Trophoblast cell (in vitro differentiated cells and primary cell): ENCODE measurements at regions not wholly inside any gene's neighbourhood (a gene's known extent, or its start where the extent isn't known, plus 50 kb on each side); places are given as distances from the start of the nearest gene placed in this dataset.
"Not testable (repeated sequence)": the region's sequence is repeated elsewhere in the genome, so short reads cannot be mapped to it uniquely, and the experiment has no call there.

ENCODE experiments used
- DNase-seq, 2 donors: peaks; one replicate each; pipeline ENCODE4 v3.0.0-alpha.2; 2016
- H2AFZ ChIP-seq: 2 replicates; pipeline ENCODE4 v1.6.1; 2013; ENCODE audit warnings: low read length, moderate library complexity, mild to moderate bottlenecking; ENCODE audit not compliant: insufficient read depth, poor library complexity
- H2AK5ac ChIP-seq: 2 replicates; pipeline ENCODE4 v1.6.1; 2013; ENCODE audit warnings: mild to moderate bottlenecking, low read length
- H2BK120ac ChIP-seq: 2 replicates; pipeline ENCODE4 v1.6.1; 2013; ENCODE audit warnings: low read length, mild to moderate bottlenecking, moderate library complexity; ENCODE audit not compliant: insufficient read depth, poor library complexity
- H2BK12ac ChIP-seq: 2 replicates; pipeline ENCODE4 v1.6.1; 2013; ENCODE audit warnings: mild to moderate bottlenecking, low read length, moderate library complexity
- H2BK5ac ChIP-seq: 2 replicates; pipeline ENCODE4 v1.6.1; 2013; ENCODE audit warnings: low read length, low read depth, moderate library complexity, mild to moderate bottlenecking; ENCODE audit not compliant: poor library complexity
- H3K14ac ChIP-seq: 2 replicates; pipeline ENCODE4 v1.6.1; 2013; ENCODE audit warnings: mild to moderate bottlenecking, low read length
- H3K18ac ChIP-seq: 2 replicates; pipeline ENCODE4 v1.6.1; 2013; ENCODE audit warnings: mild to moderate bottlenecking, low read length
- H3K23ac ChIP-seq: 2 replicates; pipeline ENCODE4 v1.6.1; 2013; ENCODE audit warnings: low read length
- H3K27ac ChIP-seq: 2 replicates; pipeline ENCODE4 v1.5.1; 2013; ENCODE audit warnings: low read depth, mild to moderate bottlenecking, inconsistent platforms, low read length, moderate library complexity
- H3K27me3 ChIP-seq: 2 replicates; pipeline ENCODE4 v1.6.1; 2013; ENCODE audit warnings: inconsistent platforms, mild to moderate bottlenecking, low read length, moderate library complexity; ENCODE audit not compliant: insufficient read depth
- H3K36me3 ChIP-seq, 2 experiments: 1 replicate in 1 of 2; 2 replicates in 1 of 2; pipeline ENCODE4 v1.6.1; 2013; ENCODE audit warnings: low read length in 2 of 2, mild to moderate bottlenecking in 2 of 2, moderate library complexity in 1 of 2; ENCODE audit not compliant: insufficient read depth in 2 of 2, control insufficient read depth in 1 of 2
- H3K4ac ChIP-seq: 2 replicates; pipeline ENCODE4 v1.6.1; 2013; ENCODE audit warnings: low read depth, mild to moderate bottlenecking, low read length, moderate library complexity
- H3K4me1 ChIP-seq, 2 experiments: 1 replicate in 1 of 2; 2 replicates in 1 of 2; pipeline ENCODE4 v1.6.1; 2013; ENCODE audit warnings: low read length in 2 of 2, mild to moderate bottlenecking in 2 of 2, moderate library complexity in 1 of 2; ENCODE audit not compliant: insufficient read depth in 2 of 2, control insufficient read depth in 1 of 2
- H3K4me2 ChIP-seq: 2 replicates; pipeline ENCODE4 v1.6.1; 2013; ENCODE audit warnings: inconsistent platforms, mild to moderate bottlenecking, low read length, moderate library complexity
- H3K4me3 ChIP-seq: 2 replicates; pipeline ENCODE4 v1.5.1; 2013; ENCODE audit warnings: mild to moderate bottlenecking, low read depth, low read length, inconsistent platforms
- H3K79me1 ChIP-seq: one replicate; pipeline ENCODE4 v1.6.1; 2013; ENCODE audit warnings: low read length
- H3K79me2 ChIP-seq: 2 replicates; pipeline ENCODE4 v1.6.1; 2013; ENCODE audit warnings: low read length, mild to moderate bottlenecking; ENCODE audit not compliant: control insufficient read depth, insufficient read depth, poor library complexity
- H3K9ac ChIP-seq: 2 replicates; pipeline ENCODE4 v1.6.1; 2013; ENCODE audit warnings: mild to moderate bottlenecking, low read length
- H3K9me3 ChIP-seq: 2 replicates; pipeline ENCODE4 v1.6.1; 2013; ENCODE audit warnings: low read depth, mild to moderate bottlenecking, control low read depth, inconsistent platforms, low read length; ENCODE audit not compliant: insufficient read depth
- H4K12ac ChIP-seq: 2 replicates; pipeline ENCODE4 v1.6.1; 2013; ENCODE audit warnings: low read depth, mild to moderate bottlenecking, low read length, moderate library complexity
- H4K8ac ChIP-seq: 2 replicates; pipeline ENCODE4 v1.6.1; 2013; ENCODE audit warnings: low read depth, mild to moderate bottlenecking, low read length, moderate library complexity
- H4K91ac ChIP-seq: one replicate; pipeline ENCODE4 v1.6.1; 2013; ENCODE audit warnings: low read depth, mild to moderate bottlenecking, low read length, moderate library complexity
- WGBS: extraction: QIAGEN DNeasy Blood & Tissue Kit; methylation state at CpG from one replicate; pipeline ENCODE4 v1.1.7; 2013; ENCODE audit warnings: missing lambda C conversion rate; ENCODE audit not compliant: insufficient read length, insufficient coverage; ENCODE audit errors: extremely low coverage; 5-methylcytosine and 5-hydroxymethylcytosine counted together

DNA sequence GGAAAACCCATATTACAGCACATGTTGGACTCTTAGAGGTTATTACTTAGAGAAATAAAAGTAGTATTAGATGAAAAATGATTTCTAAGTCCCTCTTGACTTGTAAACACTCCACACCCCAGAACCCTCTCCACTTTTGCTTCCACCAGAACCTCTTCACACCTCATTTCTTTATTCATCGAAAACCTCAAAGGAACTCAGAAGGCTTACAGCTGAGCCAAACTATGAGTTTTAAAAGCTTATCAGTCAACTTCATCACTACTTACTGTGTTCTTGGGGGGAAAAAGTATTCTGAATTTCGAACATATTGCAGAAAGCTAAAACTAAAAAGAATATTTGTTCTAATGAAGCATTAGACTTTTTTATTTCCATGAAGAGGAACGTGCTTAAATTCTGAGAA lies 547.8 kb upstream of the STEAP1 start:
- Histone ChIP-seq H4K8ac (no peak overlapping the region), H3K4me3 (no peak overlapping the region), H2BK120ac (no peak overlapping the region), H4K91ac (no peak overlapping the region), H2AK5ac (no peak overlapping the region), H3K4ac (no peak overlapping the region), H3K18ac (no peak overlapping the region), H3K14ac (no peak overlapping the region), H2AFZ (no peak overlapping the region), H3K23ac (no peak overlapping the region), H3K9ac (no peak overlapping the region), H3K27me3 (no peaks in the 10 kb centered on the region), H3K4me2 (no peak overlapping the region), H3K4me1 (no peaks in the 10 kb centered on the region), H2BK12ac (no peak overlapping the region), H3K9me3 (no peaks in the 10 kb centered on the region), H3K27ac (no peak overlapping the region), H4K12ac (no peak overlapping the region), H2BK5ac (no peak overlapping the region), H3K79me1 (no peaks in the 10 kb centered on the region), H3K79me2 (no peaks in the 10 kb centered on the region), H3K36me3 (no peaks in the 10 kb centered on the region)
- DNase-seq: no peak
- WGBS: 100% methylated on average over 1 of the region's 3 CpGs

GRCh38 chr7:89607792-89608191 lies 546.5 kb upstream of the STEAP1 start:
- Histone ChIP-seq H3K18ac (no peak overlapping the region), H4K12ac (no peak overlapping the region), H3K79me2 (no peaks in the 10 kb centered on the region), H4K8ac (no peak overlapping the region), H2AK5ac (no peak overlapping the region), H3K9me3 (no peaks in the 10 kb centered on the region), H3K23ac (no peak overlapping the region), H3K4me3 (no peak overlapping the region), H3K27me3 (no peaks in the 10 kb centered on the region), H3K79me1 (no peaks in the 10 kb centered on the region), H3K4ac (no peak overlapping the region), H2BK120ac (no peak overlapping the region), H3K9ac (no peak overlapping the region), H2AFZ (no peak overlapping the region), H2BK12ac (no peak overlapping the region), H4K91ac (no peak overlapping the region), H2BK5ac (no peak overlapping the region), H3K4me1 (no peaks in the 10 kb centered on the region), H3K4me2 (no peak overlapping the region), H3K14ac (no peak overlapping the region), H3K27ac (no peak overlapping the region), H3K36me3 (no peaks in the 10 kb centered on the region)
- no peak for DNase-seq

- H3K27ac ChIP-seq, DNase-seq, H2BK12ac ChIP-seq, H4K12ac ChIP-seq, H3K79me2 ChIP-seq, H3K14ac ChIP-seq, H3K4me1 ChIP-seq, H3K23ac ChIP-seq, H4K91ac ChIP-seq, H3K79me1 ChIP-seq, H2AK5ac ChIP-seq, H3K4ac ChIP-seq, H3K9me3 ChIP-seq, H3K9ac ChIP-seq, H3K4me2 ChIP-seq, H2BK120ac ChIP-seq, H3K18ac ChIP-seq, H4K8ac ChIP-seq, H2BK5ac ChIP-seq, H3K4me3 ChIP-seq, H3K36me3 ChIP-seq, H3K27me3 ChIP-seq, H2AFZ ChIP-seq: not testable (repeated sequence)
- WGBS: no CpG with 5 or more reads among the region's 6 CpGs
Observed at GRCh38 chr7:89616829-89617228, 537.4 kb upstream of the STEAP1 start.

GRCh38 chr7:89618274-89618673 lies 536.0 kb upstream of the STEAP1 start:
- Histone ChIP-seq H2BK5ac (no peak overlapping the region), H3K27me3 (no peaks in the 10 kb centered on the region), H4K91ac (no peak overlapping the region), H3K23ac (no peak overlapping the region), H3K9ac (no peak overlapping the region), H3K14ac (no peak overlapping the region), H3K4me2 (no peak overlapping the region), H3K4ac (no peak overlapping the region), H3K36me3 (no peaks in the 10 kb centered on the region), H3K9me3 (no peaks in the 10 kb centered on the region), H3K18ac (no peak overlapping the region), H2BK120ac (no peak overlapping the region), H4K12ac (no peak overlapping the region), H2BK12ac (no peak overlapping the region), H4K8ac (no peak overlapping the region), H2AFZ (no peak overlapping the region), H3K27ac (no peak overlapping the region), H3K4me1 (no peaks in the 10 kb centered on the region), H2AK5ac (no peak overlapping the region), H3K79me2 (no peaks in the 10 kb centered on the region), H3K4me3 (no peak overlapping the region), H3K79me1 (no peaks in the 10 kb centered on the region)
- WGBS: no CpG with 5 or more reads among the region's 3 CpGs
- DNase-seq: no peak
